Middle frontal gyrus (tissue), 1 donor: ENCODE measurements at regions not wholly inside any gene's neighbourhood (a gene's known extent, or its start where the extent isn't known, plus 50 kb on each side); places are given as distances from the start of the nearest gene placed in this dataset.

Source experiments
- DNase-seq: peaks from one replicate; pipeline ENCODE4 v3.0.0-alpha.2; 2015; ENCODE audit warnings: low spot score; ENCODE audit errors: extremely low spot score

- DNase-seq: no peak
Measured at GRCh38 chr6:12221856-12222255, 68.3 kb upstream of the EDN1 start.

- DNase-seq: no peak
Measured at GRCh38 chr6:12222405-12223366, 67.5 kb upstream of the EDN1 start.

DNA sequence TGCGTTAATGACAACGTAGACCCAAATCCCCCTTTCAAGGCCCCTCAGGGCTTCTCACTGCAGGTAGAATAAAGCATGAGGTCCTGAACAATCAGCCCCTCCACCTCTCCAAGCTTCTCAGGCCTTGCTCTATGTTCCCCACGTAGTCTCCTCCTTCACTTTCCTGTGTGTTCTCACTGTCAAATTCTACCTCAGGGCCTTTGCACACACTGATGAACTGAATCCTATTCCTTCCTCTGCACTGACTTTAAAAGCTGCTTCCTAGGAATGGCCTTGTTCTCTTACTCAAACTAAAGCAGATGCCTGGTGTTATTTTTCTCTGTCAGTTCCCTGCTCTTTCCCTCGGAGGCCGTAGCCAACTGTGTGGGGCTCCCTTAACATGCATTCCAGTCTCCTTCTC lies 66.8 kb upstream of the EDN1 start:
- DNase-seq: no peak

DNA sequence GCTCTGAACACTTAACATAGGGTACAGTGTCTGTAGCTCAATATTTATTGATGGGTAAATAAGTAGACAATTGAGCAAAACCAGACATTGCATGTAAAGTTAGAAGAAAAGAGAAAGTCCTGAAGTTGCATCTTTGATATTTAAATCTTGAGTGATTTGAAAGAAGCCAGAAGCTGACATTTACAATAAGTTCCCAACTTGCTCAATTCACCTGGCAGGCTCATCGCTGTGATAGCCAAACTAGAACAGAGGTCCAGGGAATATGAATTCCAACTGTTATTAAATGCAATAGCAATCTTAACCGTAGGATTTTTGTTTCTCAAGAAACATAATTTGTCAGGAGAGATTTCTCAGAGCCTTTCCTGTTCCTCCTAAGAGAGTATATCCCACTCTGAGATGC lies 65.9 kb upstream of the EDN1 start:
- DNase-seq: no peak

- DNase-seq: no peak
Measured at GRCh38 chr6:12228447-12229146, 61.6 kb upstream of the EDN1 start.

- no peak for DNase-seq
Measured at GRCh38 chr6:12229332-12229731, 60.8 kb upstream of the EDN1 start.

DNA sequence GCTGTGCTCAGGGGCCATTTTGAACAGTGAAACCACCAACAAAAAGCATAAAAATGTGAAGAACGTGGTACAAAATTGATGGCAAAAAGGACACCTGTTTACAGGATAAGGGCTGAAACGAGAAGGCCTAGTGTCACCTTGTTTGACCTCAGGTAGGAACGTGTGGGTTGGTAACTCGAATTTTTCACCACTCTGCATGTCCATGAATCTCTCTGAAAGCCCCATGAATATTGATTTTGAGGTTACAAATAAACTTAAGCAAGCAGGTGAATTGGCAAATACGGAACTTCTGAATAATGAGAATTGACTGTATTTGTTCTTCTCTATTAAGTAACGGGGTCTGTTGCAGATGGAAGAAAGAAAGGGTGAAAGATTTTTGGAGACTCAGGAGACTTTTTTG lies 59.6 kb upstream of the EDN1 start:
- DNase-seq: no peak

DNA sequence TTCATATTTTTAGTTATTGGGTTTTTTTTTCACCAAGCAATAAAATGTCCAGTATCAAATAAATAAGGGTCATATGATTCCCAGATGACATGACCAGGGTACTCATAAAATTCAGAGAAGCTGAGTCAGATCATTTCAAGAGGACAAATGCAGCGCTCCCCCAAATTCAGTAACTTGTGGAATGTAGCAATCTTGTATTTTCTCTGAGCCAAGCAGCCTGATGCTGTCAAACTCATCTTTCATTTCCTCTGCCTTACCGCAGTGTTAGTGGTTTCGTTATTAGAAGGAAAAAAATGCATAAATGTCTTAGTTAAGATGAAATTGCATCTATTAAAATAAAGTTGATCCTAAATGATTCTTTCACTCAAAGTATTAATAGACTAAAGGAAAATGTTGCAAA lies 57.8 kb upstream of the EDN1 start:
- DNase-seq: no peak

DNA sequence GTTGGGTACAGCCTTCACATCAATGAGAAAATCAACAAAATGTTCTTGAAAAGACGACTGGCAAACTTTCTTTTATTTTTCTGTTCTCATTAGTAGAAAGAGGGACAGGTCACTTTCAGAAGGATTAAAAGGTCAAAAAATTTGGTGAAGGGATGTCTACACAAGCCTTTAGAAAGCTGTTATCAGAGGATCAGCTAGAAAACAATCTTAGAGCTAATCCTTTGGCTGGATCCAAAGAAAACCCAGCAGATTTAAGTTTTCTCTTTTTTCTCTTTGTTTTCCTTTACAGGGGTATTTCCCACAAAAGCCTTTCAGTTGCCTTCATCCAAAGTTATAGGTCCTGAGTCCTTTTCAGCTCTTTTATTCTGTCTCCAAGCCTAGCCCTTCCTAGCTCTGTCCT lies 57.3 kb upstream of the EDN1 start:
- DNase-seq: no peak

DNA sequence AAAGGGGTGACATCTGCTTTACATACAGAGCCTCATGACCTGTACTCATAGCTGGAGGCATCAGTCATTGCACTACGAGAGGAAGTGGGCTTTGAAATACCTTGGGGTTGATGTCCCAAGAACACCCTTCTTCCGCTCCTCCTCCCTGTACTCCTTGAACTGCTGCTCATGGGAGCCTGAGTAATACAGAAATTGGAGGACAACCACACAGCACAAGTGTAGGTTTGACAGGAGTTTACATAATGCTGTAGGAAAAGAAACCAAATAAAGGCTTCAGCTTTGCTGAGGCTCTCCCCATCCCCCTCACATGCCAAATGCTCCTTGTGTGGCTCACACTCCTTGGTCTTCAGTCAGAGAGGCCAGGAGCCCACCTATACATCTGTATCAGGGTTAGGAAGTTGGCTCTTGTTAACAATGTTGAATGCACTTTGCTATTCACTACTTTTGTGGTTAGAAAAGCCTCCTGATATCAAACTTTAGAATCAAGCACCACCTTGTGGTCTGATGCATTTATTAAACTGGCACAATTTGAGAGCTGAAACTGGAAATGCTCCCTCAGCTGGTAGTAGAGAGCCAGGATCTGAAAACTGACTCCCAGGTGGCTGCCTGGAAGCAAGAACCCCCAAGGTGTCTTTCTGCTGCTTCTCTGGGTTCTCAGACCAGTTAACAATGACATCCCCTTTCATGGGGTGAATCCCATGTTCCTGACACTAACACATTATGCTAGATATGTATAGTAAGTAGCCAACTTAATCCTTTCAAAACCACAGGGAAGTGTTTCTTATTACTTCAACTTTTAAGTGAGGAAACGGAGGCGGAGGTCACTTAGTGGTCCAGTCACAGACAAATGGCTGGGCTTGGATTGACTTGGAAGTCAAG lies 56.2 kb upstream of the EDN1 start:
- peak; percentile 79 for DNase-seq

DNA sequence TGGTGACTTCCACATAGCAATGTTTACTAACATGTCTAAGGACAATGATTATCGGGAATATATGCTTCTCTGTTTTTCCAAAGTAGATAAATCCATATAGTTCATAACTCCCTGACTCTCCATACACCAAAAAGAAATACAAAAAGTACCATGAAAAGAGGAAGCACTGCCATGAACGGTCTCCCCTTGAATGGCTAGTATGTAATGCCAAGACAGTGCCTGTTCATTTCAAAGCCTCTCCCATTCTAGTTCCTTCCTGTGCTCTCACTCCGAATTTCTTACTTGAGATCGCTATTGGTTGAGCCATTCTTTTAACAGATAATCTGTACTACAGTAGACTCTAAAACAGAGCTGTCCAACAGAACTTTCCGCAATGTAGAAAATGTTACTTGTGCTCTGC lies 54.8 kb upstream of the EDN1 start:
- DNase-seq: no peak

- DNase-seq: no peak
Measured at GRCh38 chr6:12238219-12238618, 51.9 kb upstream of the EDN1 start.
